PC-9 (cell line): ENCODE measurements at regions not wholly inside any gene's neighbourhood (a gene's known extent, or its start where the extent isn't known, plus 50 kb on each side); places are given as distances from the start of the nearest gene placed in this dataset.

Source experiments
- BruUV-seq: library from RNA; stranded (reverse); fragments of 400-500 nt; replicated peaks from 2 replicates; lab custom pipeline; 2021; lab: Mats Ljungman, UMichigan
- CTCF ChIA-PET: fragments of 300-600 bp; sonication (Branson Sonifier 250); formaldehyde crosslinking; loops from one replicate; lab custom pipeline; 2022; ENCODE audit warnings: antibody characterized with exemption; lab: Charles Lee
- POLR2A ChIA-PET: fragments of 300-600 bp; sonication (Branson Sonifier 250); formaldehyde crosslinking; loops from one replicate; lab custom pipeline; 2022; ENCODE audit warnings: antibody characterized with exemption; ENCODE audit not compliant: unreplicated experiment; lab: Charles Lee
- DNase-seq, 2 experiments: peaks; one replicate each; pipeline versions ENCODE4 v3.0.0 to v3.0.0-alpha.2; 2015 to 2022; ENCODE audit warnings: mixed read lengths in 1 of 2
- H2AFZ ChIP-seq: fragments of 200-600 bp; sonication (generic); 2 replicates; pipeline ENCODE4 v1.8.1; 2017; ENCODE audit warnings: antibody characterized with exemption
- H3F3A ChIP-seq: fragments of 200-600 bp; sonication (generic); 2 replicates; pipeline ENCODE4 v1.8.1; 2017; ENCODE audit warnings: antibody characterized with exemption, mild to moderate bottlenecking, low read depth; ENCODE audit not compliant: insufficient read depth
- H3K27ac ChIP-seq: fragments of 200-600 bp; sonication (generic); 2 replicates; pipeline ENCODE4 v1.6.1; 2016; ENCODE audit warnings: mixed run types
- H3K27me3 ChIP-seq: fragments of 200-600 bp; sonication (generic); 2 replicates; pipeline ENCODE4 v1.6.1; 2016; ENCODE audit warnings: low read depth, mixed run types; ENCODE audit not compliant: insufficient read depth
- H3K36me3 ChIP-seq: fragments of 200-600 bp; sonication (generic); 2 replicates; pipeline ENCODE4 v1.6.1; 2016; ENCODE audit warnings: low read depth, mixed run types
- H3K4me1 ChIP-seq: fragments of 200-600 bp; sonication (generic); replicated peaks from 2 replicates; pipeline ENCODE4 v1.6.1; 2016; ENCODE audit warnings: mixed run types; ENCODE audit not compliant: insufficient read depth
- H3K4me2 ChIP-seq: fragments of 200-600 bp; sonication (generic); 2 replicates; pipeline ENCODE4 v1.6.1; 2017; ENCODE audit warnings: mixed run types
- H3K4me3 ChIP-seq: fragments of 200-600 bp; sonication (generic); 2 replicates; pipeline ENCODE4 v1.6.1; 2016; ENCODE audit warnings: mixed run types
- H3K79me2 ChIP-seq: fragments of 200-600 bp; sonication (generic); 2 replicates; pipeline ENCODE4 v1.6.1; 2017; ENCODE audit warnings: low read depth, mixed run types
- H3K9me2 ChIP-seq: fragments of 200-600 bp; sonication (generic); 2 replicates; pipeline ENCODE4 v1.8.1; 2017; ENCODE audit warnings: mild to moderate bottlenecking; ENCODE audit not compliant: insufficient read depth
- H3K9me3 ChIP-seq: fragments of 200-600 bp; sonication (generic); 2 replicates; pipeline ENCODE4 v1.8.1; 2016; ENCODE audit warnings: low read depth; ENCODE audit not compliant: insufficient read depth
- H4K20me1 ChIP-seq: fragments of 200-600 bp; sonication (generic); 2 replicates; pipeline ENCODE4 v1.8.1; 2017; ENCODE audit not compliant: insufficient read depth
- CTCF ChIP-seq: fragments of 200-600 bp; sonication (generic); conservative IDR thresholded peaks from 2 replicates; pipeline ENCODE4 v1.6.1; 2017; ENCODE audit warnings: mixed run types, antibody characterized with exemption, mild to moderate bottlenecking, moderate library complexity
- EZH2 ChIP-seq: fragments of 200-600 bp; sonication (generic); IDR thresholded peaks from 2 replicates; pipeline ENCODE4 v1.8.0; 2017; ENCODE audit warnings: antibody characterized with exemption, low read depth
- intact Hi-C: fragments of 100-400 bp; cut with micrococcal nuclease; formaldehyde crosslinking; loops from one replicate; pipeline ENCODE4 v1.10.0; 2022; ENCODE audit not compliant: unreplicated experiment

- no peak overlapping the region for H3K27ac ChIP-seq
- CTCF ChIA-PET: no interaction called here
- H3K4me1 ChIP-seq: no peaks in the 10 kb centered on the region
- H4K20me1 ChIP-seq: no peaks in the 10 kb centered on the region
- H3K4me2 ChIP-seq: no peak overlapping the region
- H3K4me3 ChIP-seq: no peak overlapping the region
- TF ChIP-seq CTCF (no peak), EZH2 (no peak)
- intact Hi-C loops: no loop called here
- no peak for DNase-seq
- no peaks in the 10 kb centered on the region for H3F3A ChIP-seq
- H2AFZ ChIP-seq: no peak overlapping the region
- no peaks in the 10 kb centered on the region for H3K36me3 ChIP-seq
- H3K9me2 ChIP-seq: no peaks in the 10 kb centered on the region
- no TSS peak for BruUV-seq
- H3K9me3 ChIP-seq: no peaks in the 10 kb centered on the region
- H3K79me2 ChIP-seq: no peaks in the 10 kb centered on the region
- no peaks in the 10 kb centered on the region for H3K27me3 ChIP-seq
- POLR2A ChIA-PET: no interaction called here
These were observed 213.0 kb downstream of the IPO8 start for GRCh38 chr12:30482650-30483049.

GRCh38 chr12:30473274-30473673, 222.4 kb downstream of the IPO8 start:
- POLR2A ChIA-PET: no interaction called here
- no TSS peak for BruUV-seq
- Histone ChIP-seq H3K9me3 (no peaks in the 10 kb centered on the region), H3K4me2 (no peak overlapping the region), H4K20me1 (no peaks in the 10 kb centered on the region), H3K79me2 (no peaks in the 10 kb centered on the region), H3K27me3 (no peaks in the 10 kb centered on the region), H3F3A (no peaks in the 10 kb centered on the region), H3K4me1 (no peaks in the 10 kb centered on the region), H3K4me3 (no peak overlapping the region), H3K36me3 (no peaks in the 10 kb centered on the region), H3K9me2 (no peaks in the 10 kb centered on the region), H2AFZ (no peak overlapping the region), H3K27ac (no peak overlapping the region)
- no peak for DNase-seq
- CTCF ChIA-PET: no interaction called here
- intact Hi-C loops: no loop called here
- TF ChIP-seq CTCF: no peak
- no peak for TF ChIP-seq EZH2

GRCh38 chr12:30466093-30466585, 229.5 kb downstream of the IPO8 start:
- Histone ChIP-seq H3F3A (no peaks in the 10 kb centered on the region), H3K9me2 (no peaks in the 10 kb centered on the region), H3K27ac (no peak overlapping the region), H3K79me2 (no peaks in the 10 kb centered on the region), H4K20me1 (no peaks in the 10 kb centered on the region), H3K4me1 (no peaks in the 10 kb centered on the region), H3K4me3 (no peak overlapping the region), H2AFZ (no peak overlapping the region), H3K9me3 (no peaks in the 10 kb centered on the region), H3K4me2 (no peak overlapping the region), H3K36me3 (no peaks in the 10 kb centered on the region), H3K27me3 (no peaks in the 10 kb centered on the region)
- intact Hi-C loops: no loop called here
- ChIA-PET CTCF (no interaction called here), POLR2A (no interaction called here)
- DNase-seq: no peak
- no TSS peak for BruUV-seq
- TF ChIP-seq EZH2 (no peak), CTCF (no peak)
